Right atrium auricular region (tissue), 2 donors: ENCODE measurements at regions not wholly inside any gene's neighbourhood (a gene's known extent, or its start where the extent isn't known, plus 50 kb on each side); places are given as distances from the start of the nearest gene placed in this dataset.

ENCODE experiments used
- DNase-seq: peaks from one replicate; pipeline ENCODE4 v3.0.0-alpha.2; 2019; ENCODE audit warnings: low spot score
- H3K27ac ChIP-seq, 2 donors: fragments of 200-600 bp; sonication (generic); 1 replicate in 1 of 2; 2 replicates in 1 of 2; pipeline ENCODE4 v1.5.1; 2016 to 2019
- H3K27me3 ChIP-seq, 2 donors: fragments of 200-600 bp; sonication (generic); one replicate each; pipeline versions ENCODE4 v1.5.1 to v1.6.0; 2017 to 2019
- H3K36me3 ChIP-seq: fragments of 200-600 bp; sonication (generic); one replicate; pipeline ENCODE4 v1.5.1; 2016
- H3K4me1 ChIP-seq, 2 donors: fragments of 200-600 bp; sonication (generic); one replicate each; pipeline versions ENCODE4 v1.5.1 to v1.6.0; 2017 to 2019
- H3K4me3 ChIP-seq, 2 donors: fragments of 200-600 bp; sonication (generic); 1 replicate in 1 of 2; 2 replicates in 1 of 2; pipeline ENCODE4 v1.5.1; 2017 to 2019; ENCODE audit warnings: mild to moderate bottlenecking in 1 of 2, moderate library complexity in 1 of 2
- H3K9me3 ChIP-seq, 2 donors: fragments of 200-600 bp; sonication (generic); one replicate each; pipeline ENCODE4 v1.5.1; 2019
- TF ChIP-seq, protein P1 (sequence below), 2 donors: fragments of 200-600 bp; sonication (generic); IDR thresholded peaks; one replicate each; pipeline ENCODE4 v1.5.1; 2019; ENCODE audit warnings: antibody characterized with exemption in 2 of 2

- Histone ChIP-seq H3K4me1 (no peaks in the 10 kb centered on the region), H3K4me3 (no peak overlapping the region), H3K27me3 (no peaks in the 10 kb centered on the region), H3K36me3 (no peaks in the 10 kb centered on the region), H3K9me3 (no peaks in the 10 kb centered on the region), H3K27ac (no peak overlapping the region)
- TF ChIP-seq, protein P1, sequence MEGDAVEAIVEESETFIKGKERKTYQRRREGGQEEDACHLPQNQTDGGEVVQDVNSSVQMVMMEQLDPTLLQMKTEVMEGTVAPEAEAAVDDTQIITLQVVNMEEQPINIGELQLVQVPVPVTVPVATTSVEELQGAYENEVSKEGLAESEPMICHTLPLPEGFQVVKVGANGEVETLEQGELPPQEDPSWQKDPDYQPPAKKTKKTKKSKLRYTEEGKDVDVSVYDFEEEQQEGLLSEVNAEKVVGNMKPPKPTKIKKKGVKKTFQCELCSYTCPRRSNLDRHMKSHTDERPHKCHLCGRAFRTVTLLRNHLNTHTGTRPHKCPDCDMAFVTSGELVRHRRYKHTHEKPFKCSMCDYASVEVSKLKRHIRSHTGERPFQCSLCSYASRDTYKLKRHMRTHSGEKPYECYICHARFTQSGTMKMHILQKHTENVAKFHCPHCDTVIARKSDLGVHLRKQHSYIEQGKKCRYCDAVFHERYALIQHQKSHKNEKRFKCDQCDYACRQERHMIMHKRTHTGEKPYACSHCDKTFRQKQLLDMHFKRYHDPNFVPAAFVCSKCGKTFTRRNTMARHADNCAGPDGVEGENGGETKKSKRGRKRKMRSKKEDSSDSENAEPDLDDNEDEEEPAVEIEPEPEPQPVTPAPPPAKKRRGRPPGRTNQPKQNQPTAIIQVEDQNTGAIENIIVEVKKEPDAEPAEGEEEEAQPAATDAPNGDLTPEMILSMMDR (IDR thresholded peaks at IDR 0.05): no peak
- no peak for DNase-seq
Observed at GRCh38 chr5:57332361-57332760, 150.2 kb downstream of the ACTBL2 start.

GRCh38 chr5:57327561-57328367 is 153.9 kb downstream of the GPBP1 start:
- no peak overlapping the region for H3K4me3 ChIP-seq
- H3K4me1 ChIP-seq: no peaks in the 10 kb centered on the region
- no peaks in the 10 kb centered on the region for H3K27me3 ChIP-seq
- DNase-seq: no peak
- TF ChIP-seq, protein P1 (IDR thresholded peaks at IDR 0.05): no peak
- H3K27ac ChIP-seq: no peak overlapping the region
- no peaks in the 10 kb centered on the region for H3K9me3 ChIP-seq
- H3K36me3 ChIP-seq: no peaks in the 10 kb centered on the region

DNA sequence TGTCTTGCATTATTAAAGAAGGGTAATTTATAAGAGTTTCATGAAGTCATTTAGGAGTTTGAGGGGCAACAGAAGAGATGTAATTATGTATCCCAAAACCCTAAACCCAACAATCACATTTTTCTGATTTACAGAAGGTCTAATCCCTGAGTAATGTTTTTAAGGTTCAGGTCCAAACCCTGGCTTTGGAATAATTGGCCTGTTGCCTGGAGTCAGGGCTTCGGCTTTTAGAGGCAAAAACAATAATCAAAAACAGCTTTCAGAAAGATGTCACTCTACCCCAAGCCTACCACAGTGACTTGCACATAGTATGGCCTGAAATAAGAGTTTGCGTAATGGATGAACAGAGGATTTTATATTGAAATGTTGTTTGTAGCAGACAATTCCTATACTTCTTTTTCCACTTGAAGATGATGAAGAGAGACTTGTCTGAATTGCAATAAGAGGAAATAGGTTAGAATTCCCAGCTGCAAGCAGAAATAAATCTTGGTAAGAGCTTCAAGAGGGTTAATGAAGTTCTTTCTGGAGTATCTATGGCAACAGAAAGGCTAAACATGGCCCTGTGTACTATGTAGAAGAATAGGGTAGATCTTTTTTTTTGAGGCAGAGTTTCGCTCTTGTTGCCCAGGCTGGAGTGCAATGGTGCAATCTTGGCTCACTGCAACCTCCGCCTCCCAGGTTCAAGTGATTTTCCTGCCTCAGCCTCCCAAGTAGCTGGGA is 152.0 kb downstream of the GPBP1 start:
- Histone ChIP-seq H3K36me3 (no peaks in the 10 kb centered on the region), H3K27me3 (no peaks in the 10 kb centered on the region), H3K27ac (no peak overlapping the region), H3K4me3 (no peak overlapping the region), H3K4me1 (no peaks in the 10 kb centered on the region), H3K9me3 (no peaks in the 10 kb centered on the region)
- no peak for DNase-seq
- TF ChIP-seq, protein P1 (IDR thresholded peaks at IDR 0.05): no peak

- Histone ChIP-seq H3K27ac (no peak overlapping the region), H3K4me3 (no peak overlapping the region), H3K36me3 (no peaks in the 10 kb centered on the region), H3K4me1 (no peaks in the 10 kb centered on the region), H3K27me3 (no peaks in the 10 kb centered on the region), H3K9me3 (no peaks in the 10 kb centered on the region)
- DNase-seq: no peak
- TF ChIP-seq, protein P1 (IDR thresholded peaks at IDR 0.05): no peak
Observed at GRCh38 chr5:57324861-57325260, 151.0 kb downstream of the GPBP1 start.

DNA sequence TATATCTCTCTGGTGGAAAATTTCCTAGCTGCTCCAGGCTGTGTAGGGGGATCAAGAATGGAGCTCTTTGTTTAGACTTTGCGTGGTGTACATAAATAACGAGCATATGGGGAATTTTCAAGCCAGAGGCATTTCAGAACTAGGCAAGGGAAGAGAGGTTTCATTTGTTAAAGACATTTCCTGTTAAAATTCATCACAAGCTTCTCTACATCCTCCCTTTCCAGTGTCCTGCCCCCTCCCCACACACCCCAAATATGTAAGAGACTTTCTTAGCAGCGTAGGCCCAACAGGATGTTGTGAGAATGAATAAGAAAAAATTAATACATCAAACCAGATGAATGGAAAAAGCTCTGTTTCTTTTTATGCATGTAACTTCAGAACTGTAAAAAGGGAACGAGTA is 150.3 kb downstream of the GPBP1 start:
- TF ChIP-seq, protein P1 (IDR thresholded peaks at IDR 0.05): no peak
- Histone ChIP-seq H3K4me3 (no peak overlapping the region), H3K36me3 (no peaks in the 10 kb centered on the region), H3K4me1 (no peaks in the 10 kb centered on the region), H3K9me3 (no peaks in the 10 kb centered on the region), H3K27ac (no peak overlapping the region), H3K27me3 (no peaks in the 10 kb centered on the region)
- no peak for DNase-seq
